ENCODE measurements at regions not wholly inside any gene's neighbourhood (a gene's known extent, or its start where the extent isn't known, plus 50 kb on each side); places are given as distances from the start of the nearest gene placed in this dataset.

- TF ChIP-seq CTCF (IDR thresholded peaks at IDR 0.05 in 2 of 3, conservative IDR thresholded peaks at IDR 0.05 in 1 of 3; ENCODE audit: borderline replicate concordance in 1 of 3, insufficient read depth in 1 of 3, low read depth in 2 of 3, low read length in 2 of 3) (no peak), POLR2A (IDR thresholded peaks at IDR 0.05; ENCODE audit: borderline replicate concordance, extremely low read depth, insufficient read depth, insufficient read length) (no peak), POLR2AphosphoS5 (IDR thresholded peaks at IDR 0.05; ENCODE audit: low read depth, low read length) (no peak), RAD21 (IDR thresholded peaks at IDR 0.05; ENCODE audit: low read depth) (no peak), TCF7L2 (IDR thresholded peaks at IDR 0.05; ENCODE audit: borderline replicate concordance, extremely low read depth, insufficient read depth, insufficient read length) (no peak), CEBPB (IDR thresholded peaks at IDR 0.05; ENCODE audit: low read depth) (no peak), ZFX (IDR thresholded peaks at IDR 0.05) (no peak), REST (IDR thresholded peaks at IDR 0.05; ENCODE audit: low read depth) (no peak), JUND (IDR thresholded peaks at IDR 0.05) (no peak), EZH2 (IDR thresholded peaks at IDR 0.05) (no peak), CBX3 (IDR thresholded peaks at IDR 0.05; ENCODE audit: low read depth) (no peak), SP1 (IDR thresholded peaks at IDR 0.05; ENCODE audit: low read depth) (no peak), EZH2phosphoT487 (IDR thresholded peaks at IDR 0.05; ENCODE audit: borderline replicate concordance) (no peak), ELF1 (IDR thresholded peaks at IDR 0.05; ENCODE audit: borderline replicate concordance, low read depth) (no peak)
These were observed 89.1 kb upstream of the KLF7 start for GRCh38 chr2:207254591-207255464.
